Stimulated activated CD8-positive, alpha-beta memory T cell treated with anti-CD3 and anti-CD28 coated beads, Interleukin-4, amount 100 ng/mL, for 4 hours (primary cell): ENCODE measurements at regions not wholly inside any gene's neighbourhood (a gene's known extent, or its start where the extent isn't known, plus 50 kb on each side); places are given as distances from the start of the nearest gene placed in this dataset.
"Not testable (repeated sequence)": the region's sequence is repeated elsewhere in the genome, so short reads cannot be mapped to it uniquely, and the experiment has no call there.

Experiments used
- DNase-seq, 2 donors: peaks; one replicate each; pipeline ENCODE4 v3.0.0-alpha.2; 2020; ENCODE audit warnings: low read depth in 2 of 2, low spot score in 1 of 2

GRCh38 chr2:113386780-113387433 lies 50.6 kb upstream of the ZNG1B start:
- not testable (repeated sequence) for DNase-seq

- DNase-seq, result not testable (repeated sequence)
These were observed 57.9 kb upstream of the ZNG1B start for GRCh38 chr2:113379621-113380020.

GRCh38 chr2:113376913-113377445 lies 60.5 kb upstream of the ZNG1B start:
- DNase-seq, result no peak

- DNase-seq, result no peak
These were observed 61.1 kb upstream of the ZNG1B start for GRCh38 chr2:113376253-113376912.

GRCh38 chr2:113374857-113375256 lies 62.6 kb upstream of the ZNG1B start:
- not testable (repeated sequence) for DNase-seq

GRCh38 chr2:113372258-113372834 lies 65.1 kb upstream of the ZNG1B start:
- DNase-seq, result not testable (repeated sequence)

- peak; percentile 14 to 38 for DNase-seq
These were observed 66.9 kb upstream of the ZNG1B start for GRCh38 chr2:113370478-113371091.

GRCh38 chr2:113370030-113370429 lies 67.5 kb upstream of the ZNG1B start:
- DNase-seq, result no peak

GRCh38 chr2:113368581-113368980 lies 68.9 kb upstream of the ZNG1B start:
- DNase-seq, result not testable (repeated sequence)

- not testable (repeated sequence) for DNase-seq
These were observed 70.7 kb upstream of the ZNG1B start for GRCh38 chr2:113366821-113367220.

GRCh38 chr2:113365791-113366190 lies 71.7 kb upstream of the ZNG1B start:
- DNase-seq, result not testable (repeated sequence)

- not testable (repeated sequence) for DNase-seq
These were observed 72.2 kb upstream of the ZNG1B start for GRCh38 chr2:113365290-113365689.

- no peak for DNase-seq
These were observed 76.4 kb upstream of the ZNG1B start for GRCh38 chr2:113361051-113361450.

GRCh38 chr2:113357071-113357470 lies 78.3 kb upstream of the PAX8 start:
- DNase-seq, result no peak

GRCh38 chr2:113356284-113356683 lies 77.6 kb upstream of the PAX8 start:
- DNase-seq, result not testable (repeated sequence)

GRCh38 chr2:113355339-113356015 lies 76.8 kb upstream of the PAX8 start:
- not testable (repeated sequence) for DNase-seq

- no peak for DNase-seq
These were observed 72.9 kb upstream of the PAX8 start for GRCh38 chr2:113351375-113352355.

GRCh38 chr2:113343800-113344199 lies 65.1 kb upstream of the PAX8 start:
- DNase-seq, result not testable (repeated sequence)

GRCh38 chr2:113342650-113343049 lies 63.9 kb upstream of the PAX8 start:
- no peak for DNase-seq

- not testable (repeated sequence) for DNase-seq
These were observed 63.1 kb upstream of the PAX8 start for GRCh38 chr2:113341870-113342253.
